IMR-90 (cell line): ENCODE measurements at regions not wholly inside any gene's neighbourhood (a gene's known extent, or its start where the extent isn't known, plus 50 kb on each side); places are given as distances from the start of the nearest gene placed in this dataset.

Experiments
- ATAC-seq: fragments of 200-7000 bp; cut with Tn5 transposase; 2 replicates; pipeline ENCODE4 v1.9.1; 2020; ENCODE audit warnings: low read depth, mild to moderate bottlenecking, moderate library complexity
- BruUV-seq: library from RNA; stranded (reverse); fragments of 400-500 nt; replicated peaks from 2 replicates; lab custom pipeline; 2021; lab: Mats Ljungman, UMichigan
- CTCF ChIA-PET: fragments of 300-600 bp; formaldehyde crosslinking; extraction: SDS; loops from one replicate; lab custom pipeline; 2021; ENCODE audit warnings: antibody characterized with exemption; lab: Yijun Ruan, JAX
- POLR2A ChIA-PET: fragments of 300-600 bp; sonication (Branson Sonifier 250); formaldehyde crosslinking; loops from one replicate; lab custom pipeline; 2022; ENCODE audit warnings: antibody characterized with exemption; ENCODE audit not compliant: unreplicated experiment; lab: Charles Lee
- DNase-seq: peaks from one replicate; pipeline ENCODE4 v3.0.0; 2013
- H2AFZ ChIP-seq: replicated peaks from 2 replicates; pipeline ENCODE3; 2013; ENCODE audit warnings: low read length, mild to moderate bottlenecking; ENCODE audit not compliant: poor library complexity
- H2AK5ac ChIP-seq: 2 replicates; pipeline ENCODE4 v1.6.1; 2013; ENCODE audit warnings: low read depth, low read length, inconsistent platforms
- H2AK9ac ChIP-seq: replicated peaks from 2 replicates; pipeline ENCODE3; 2013; ENCODE audit warnings: mild to moderate bottlenecking, low read depth, low read length, moderate library complexity; ENCODE audit not compliant: poor library complexity
- H2BK120ac ChIP-seq: 2 replicates; pipeline ENCODE4 v1.6.1; 2013; ENCODE audit warnings: low read depth, low read length, inconsistent platforms
- H2BK15ac ChIP-seq: 3 replicates; pipeline ENCODE4 v1.6.1; 2013; ENCODE audit warnings: low read depth, low read length, inconsistent platforms
- H2BK20ac ChIP-seq: 2 replicates; pipeline ENCODE4 v1.6.1; 2013; ENCODE audit warnings: low read depth, mild to moderate bottlenecking, inconsistent platforms, low read length, moderate library complexity
- H2BK5ac ChIP-seq: 2 replicates; pipeline ENCODE4 v1.6.1; 2013; ENCODE audit warnings: mild to moderate bottlenecking, low read depth, low read length, inconsistent platforms; ENCODE audit not compliant: poor library complexity, severe bottlenecking
- H3K14ac ChIP-seq: replicated peaks from 2 replicates; pipeline ENCODE4 v1.6.1; 2013; ENCODE audit warnings: low read depth, low read length, inconsistent platforms
- H3K18ac ChIP-seq: 2 replicates; pipeline ENCODE4 v1.6.1; 2013; ENCODE audit warnings: low read depth, low read length, control low read depth
- H3K23ac ChIP-seq: 2 replicates; pipeline ENCODE4 v1.6.1; 2013; ENCODE audit warnings: low read depth, low read length, inconsistent platforms
- H3K27ac ChIP-seq: 2 replicates; pipeline ENCODE4 v1.5.1; 2013; ENCODE audit warnings: mild to moderate bottlenecking, control low read depth, low read length; ENCODE audit not compliant: insufficient read depth
- H3K27me3 ChIP-seq: 2 replicates; pipeline ENCODE4 v1.6.1; 2013; ENCODE audit warnings: low read length; ENCODE audit not compliant: control insufficient read depth, insufficient read depth
- H3K36me3 ChIP-seq: 2 replicates; pipeline ENCODE4 v1.6.1; 2013; ENCODE audit warnings: low read length, mixed read lengths; ENCODE audit not compliant: control insufficient read depth, insufficient read depth
- H3K4ac ChIP-seq: 2 replicates; pipeline ENCODE4 v1.6.1; 2013; ENCODE audit warnings: low read depth, low read length, inconsistent platforms
- H3K4me1 ChIP-seq: 2 replicates; pipeline ENCODE4 v1.6.1; 2013; ENCODE audit warnings: low read length, mixed read lengths; ENCODE audit not compliant: control insufficient read depth, insufficient read depth
- H3K4me2 ChIP-seq: 2 replicates; pipeline ENCODE4 v1.6.1; 2013; ENCODE audit warnings: low read depth, mild to moderate bottlenecking, control low read depth, low read length, moderate library complexity
- H3K4me3 ChIP-seq: 2 replicates; pipeline ENCODE4 v1.5.1; 2013; ENCODE audit warnings: low read depth, mild to moderate bottlenecking, control low read depth, low read length, moderate library complexity; ENCODE audit not compliant: insufficient read depth
- H3K56ac ChIP-seq: 2 replicates; pipeline ENCODE4 v1.6.1; 2013; ENCODE audit warnings: low read length, inconsistent platforms; ENCODE audit not compliant: insufficient read depth; ENCODE audit errors: extremely low read depth
- H3K79me1 ChIP-seq, 2 experiments: 2 replicates each; pipeline ENCODE4 v1.6.1; 2013; ENCODE audit warnings: low read length in 2 of 2, inconsistent platforms in 1 of 2, low read depth in 1 of 2
- H3K9ac ChIP-seq: 2 replicates; pipeline ENCODE4 v1.6.1; 2013; ENCODE audit warnings: low read depth, low read length, control low read depth
- H3K9me1 ChIP-seq: 2 replicates; pipeline ENCODE4 v1.6.1; 2013; ENCODE audit warnings: low read length, inconsistent platforms; ENCODE audit not compliant: insufficient read depth
- H3K9me3 ChIP-seq: 2 replicates; pipeline ENCODE4 v1.6.1; 2013; ENCODE audit warnings: low read length; ENCODE audit not compliant: control insufficient read depth, insufficient read depth
- H4K20me1 ChIP-seq: 2 replicates; pipeline ENCODE4 v1.6.1; 2013; ENCODE audit warnings: low read length, inconsistent platforms; ENCODE audit not compliant: insufficient read depth
- H4K5ac ChIP-seq: 2 replicates; pipeline ENCODE4 v1.6.1; 2013; ENCODE audit warnings: mild to moderate bottlenecking, low read depth, low read length, control low read depth
- H4K8ac ChIP-seq, 2 experiments: 2 replicates each; pipeline ENCODE4 v1.6.1; 2013; ENCODE audit warnings: low read depth in 2 of 2, low read length in 2 of 2, control low read depth in 1 of 2, inconsistent platforms in 1 of 2
- H4K91ac ChIP-seq: 2 replicates; pipeline ENCODE4 v1.6.1; 2013; ENCODE audit warnings: low read depth, low read length, inconsistent platforms; ENCODE audit not compliant: insufficient read depth
- CEBPB ChIP-seq: IDR thresholded peaks from 2 replicates; pipeline ENCODE4 v1.6.1; 2012; ENCODE audit warnings: low read depth, low read length, improper control_type of control experiment
- FOS ChIP-seq: fragments of 150-350 bp; IDR thresholded peaks from 2 replicates; pipeline ENCODE4 v1.6.1; 2016; ENCODE audit warnings: low read depth, low read length
- RFX5 ChIP-seq: IDR thresholded peaks from 2 replicates; pipeline ENCODE4 v1.8.0; 2012; ENCODE audit warnings: low read depth, mild to moderate bottlenecking, low read length, moderate library complexity
- WGBS, 2 experiments: methylation state at CpG; one replicate each; pipeline versions ENCODE4 v1.1.5 to v1.1.7; 2013; ENCODE audit warnings: missing lambda C conversion rate in 2 of 2; ENCODE audit not compliant: insufficient read length in 1 of 2; ENCODE audit errors: extremely low coverage in 2 of 2; 5-methylcytosine and 5-hydroxymethylcytosine counted together
- dilution Hi-C: fragments of 300-500 bp; cut with HindIII; formaldehyde crosslinking; loops from one replicate; pipeline ENCODE4 v1.14.3; 2018; ENCODE audit warnings: low sequenced_read_pairs; ENCODE audit not compliant: unreplicated experiment
- in situ Hi-C: fragments of 300-500 bp; cut with MboI; formaldehyde crosslinking; loops from 3 replicates; pipeline ENCODE4 v1.14.3; 2019; ENCODE audit warnings: low sequenced_read_pairs, inconsistent platforms, mixed read lengths
- intact Hi-C: fragments of 100-400 bp; cut with micrococcal nuclease; formaldehyde crosslinking; loops from 2 replicates; pipeline ENCODE4 v1.10.0; 2022

DNA sequence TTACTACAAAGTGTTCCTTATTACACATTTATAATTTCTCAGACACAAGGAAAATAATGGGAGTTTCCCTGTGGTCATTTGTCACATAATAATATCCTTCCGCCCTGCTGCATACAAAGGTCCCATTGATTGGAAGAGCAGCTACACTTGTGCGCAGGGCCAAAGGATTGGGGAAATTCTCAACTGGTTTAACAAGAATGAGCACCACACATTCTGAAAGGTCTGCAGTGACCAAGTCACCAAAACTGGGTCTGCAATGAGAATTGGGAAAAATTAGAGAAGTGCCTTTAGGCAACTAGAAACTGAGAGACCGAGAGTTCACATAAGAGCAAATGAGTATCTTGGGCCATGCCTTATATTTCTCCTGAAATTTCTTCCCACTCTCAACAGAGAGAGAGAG lies 98.2 kb upstream of the NR2F2 start:
- Histone ChIP-seq H3K23ac (no peak overlapping the region), H3K14ac (no peak overlapping the region), H2BK5ac (no peak overlapping the region), H2AFZ (no peak overlapping the region), H3K79me1 (no peaks in the 10 kb centered on the region), H3K4ac (no peak overlapping the region), H3K4me1 (no peaks in the 10 kb centered on the region), H3K4me3 (no peak overlapping the region), H3K36me3 (no peaks in the 10 kb centered on the region), H3K4me2 (no peak overlapping the region), H2BK15ac (no peak overlapping the region), H3K18ac (no peak overlapping the region), H4K8ac (no peak overlapping the region), H3K27ac (no peak overlapping the region), H3K9me3 (no peaks in the 10 kb centered on the region), H2BK120ac (no peak overlapping the region), H4K5ac (no peak overlapping the region), H3K9ac (no peak overlapping the region), H2AK9ac (no peak overlapping the region), H3K9me1 (peaks cover 3% of the 10 kb centered on the region), H3K27me3 (no peaks in the 10 kb centered on the region), H4K91ac (no peak overlapping the region), H2BK20ac (no peak overlapping the region), H2AK5ac (no peak overlapping the region), H4K20me1 (no peaks in the 10 kb centered on the region), H3K56ac (no peak overlapping the region)
- CTCF ChIA-PET, result no interaction called here
- TF ChIP-seq RFX5, result no peak
- no peak for TF ChIP-seq CEBPB
- no peak for TF ChIP-seq FOS
- in situ Hi-C loops (no loop called here), intact Hi-C loops (no loop called here), dilution Hi-C loops (no loop called here)
- POLR2A ChIA-PET, result no interaction called here
- ATAC-seq (no peak), DNase-seq (no peak)
- BruUV-seq, result no TSS peak
- WGBS, 2 experiments, result 100% methylated on average over 1 of the region's 3 CpGs; no CpG with 5 or more reads in 1 of the 2 experiments
